H1 (cell line): ENCODE measurements at regions not wholly inside any gene's neighbourhood (a gene's known extent, or its start where the extent isn't known, plus 50 kb on each side); places are given as distances from the start of the nearest gene placed in this dataset.

Experiments
- CTCF ChIA-PET: fragments of 300-600 bp; sonication (Branson Sonifier 250); formaldehyde crosslinking; loops from one replicate; lab custom pipeline; 2021; ENCODE audit not compliant: partially characterized antibody; lab: Charles Lee
- POLR2A ChIA-PET: fragments of 300-600 bp; sonication (Branson Sonifier 250); formaldehyde crosslinking; loops from one replicate; lab custom pipeline; 2021; ENCODE audit warnings: inconsistent platforms; ENCODE audit not compliant: partially characterized antibody; lab: Charles Lee
- DNase-seq, 2 experiments: peaks; one replicate each; pipeline versions ENCODE4 v3.0.0 to v3.0.0-alpha.2; 2010 to 2022; ENCODE audit warnings: low spot score in 2 of 2, low read depth in 1 of 2, mixed read lengths in 1 of 2
- FAIRE-seq: peaks from 2 replicates; lab custom pipeline; 2011; peaks lifted over from hg19 to GRCh38; lab: Jason Lieb, UNC
- H2AFZ ChIP-seq: 2 replicates; pipeline ENCODE4 v1.8.1; 2012; ENCODE audit warnings: low read length, inconsistent platforms
- H2AK5ac ChIP-seq: 2 replicates; pipeline ENCODE4 v1.6.1; 2013; ENCODE audit warnings: low read depth, low read length
- H2BK120ac ChIP-seq: replicated peaks from 2 replicates; pipeline ENCODE3; 2013; ENCODE audit warnings: low read depth, low read length, inconsistent platforms
- H2BK12ac ChIP-seq: 2 replicates; pipeline ENCODE4 v1.6.1; 2013; ENCODE audit warnings: low read depth, low read length
- H2BK15ac ChIP-seq: 2 replicates; pipeline ENCODE4 v1.6.1; 2013; ENCODE audit warnings: low read length
- H2BK20ac ChIP-seq: 2 replicates; pipeline ENCODE4 v1.6.1; 2013; ENCODE audit warnings: low read length
- H2BK5ac ChIP-seq: 2 replicates; pipeline ENCODE4 v1.6.1; 2013; ENCODE audit warnings: low read depth, low read length
- H3K14ac ChIP-seq: 2 replicates; pipeline ENCODE4 v1.6.1; 2013; ENCODE audit warnings: inconsistent platforms; ENCODE audit not compliant: insufficient read length
- H3K18ac ChIP-seq: 2 replicates; pipeline ENCODE4 v1.6.1; 2013; ENCODE audit warnings: low read length; ENCODE audit errors: extremely low read depth
- H3K23ac ChIP-seq: 2 replicates; pipeline ENCODE4 v1.6.1; 2013; ENCODE audit warnings: inconsistent platforms; ENCODE audit not compliant: insufficient read length
- H3K23me2 ChIP-seq: 2 replicates; pipeline ENCODE4 v1.6.1; 2013; ENCODE audit warnings: low read depth, low read length
- H3K27ac ChIP-seq: 2 replicates; pipeline ENCODE4 v1.6.1; 2011; ENCODE audit warnings: low read depth, low read length, inconsistent platforms
- H3K27me3 ChIP-seq, 4 experiments: replicated peaks in 1 of 4; 1 replicate in 1 of 4; 2 replicates in 3 of 4; pipeline versions ENCODE4 v1.6.1 to v1.8.1; 2011 to 2013; ENCODE audit warnings: low read length in 3 of 4, mild to moderate bottlenecking in 3 of 4, inconsistent platforms in 2 of 4, mixed read lengths in 2 of 4, moderate library complexity in 1 of 4; ENCODE audit not compliant: control insufficient read depth in 3 of 4, insufficient read depth in 3 of 4; ENCODE audit errors: extremely low read depth in 1 of 4
- H3K36me3 ChIP-seq, 4 experiments: 2 replicates each; pipeline versions ENCODE4 v1.6.1 to v1.8.1; 2011 to 2013; ENCODE audit warnings: mild to moderate bottlenecking in 4 of 4, low read length in 3 of 4, moderate library complexity in 2 of 4, control low read depth in 1 of 4, inconsistent platforms in 1 of 4; ENCODE audit not compliant: insufficient read depth in 4 of 4, control insufficient read depth in 2 of 4
- H3K4ac ChIP-seq: replicated peaks from 2 replicates; pipeline ENCODE3; 2013; ENCODE audit warnings: low read length, low read depth, mixed read lengths, inconsistent platforms; ENCODE audit not compliant: insufficient read length
- H3K4me1 ChIP-seq, 4 experiments: replicated peaks in 1 of 4; 1 replicate in 1 of 4; 2 replicates in 3 of 4; pipeline versions ENCODE4 v1.6.1 to v1.8.1; 2011 to 2013; ENCODE audit warnings: low read length in 3 of 4, inconsistent platforms in 2 of 4, mixed read lengths in 1 of 4; ENCODE audit not compliant: insufficient read depth in 4 of 4, control insufficient read depth in 3 of 4
- H3K4me2 ChIP-seq, 2 experiments: 2 replicates each; pipeline versions ENCODE4 v1.6.1 to v1.8.1; 2011 to 2013; ENCODE audit warnings: low read depth in 2 of 2, low read length in 2 of 2, control low read depth in 1 of 2, inconsistent platforms in 1 of 2, mild to moderate bottlenecking in 1 of 2; ENCODE audit not compliant: insufficient read depth in 1 of 2
- H3K4me3 ChIP-seq, 4 experiments: fragments of 200-600, 300-600 bp in 1 of 4; sonication (generic), shearing (Covaris generic), sonication (Bioruptor Twin) in 1 of 4; 2 replicates each; pipeline versions ENCODE4 v1.5.1 to v1.8.1; 2011 to 2016; ENCODE audit warnings: low read length in 4 of 4, low read depth in 3 of 4, control low read depth in 2 of 4, inconsistent platforms in 2 of 4, mild to moderate bottlenecking in 2 of 4, mixed read lengths in 1 of 4, moderate library complexity in 1 of 4; ENCODE audit not compliant: insufficient read depth in 2 of 4; ENCODE audit errors: extremely low read depth in 1 of 4
- H3K56ac ChIP-seq: replicated peaks from 2 replicates; pipeline ENCODE3; 2013; ENCODE audit warnings: low read depth, mild to moderate bottlenecking, mixed read lengths, low read length, inconsistent platforms; ENCODE audit not compliant: insufficient read length
- H3K79me1 ChIP-seq: 2 replicates; pipeline ENCODE4 v1.6.1; 2013; ENCODE audit warnings: low read depth, low read length, control low read depth
- H3K79me2 ChIP-seq, 2 experiments: 2 replicates each; pipeline versions ENCODE4 v1.6.1 to v1.8.1; 2012 to 2013; ENCODE audit warnings: low read length in 2 of 2, mild to moderate bottlenecking in 2 of 2, inconsistent platforms in 1 of 2; ENCODE audit not compliant: insufficient read depth in 2 of 2, control insufficient read depth in 1 of 2
- H3K9ac ChIP-seq, 4 experiments: replicated peaks in 1 of 4; 1 replicate in 1 of 4; 2 replicates in 3 of 4; pipeline versions ENCODE4 v1.6.1 to v1.8.1; 2011 to 2013; ENCODE audit warnings: low read depth in 3 of 4, low read length in 3 of 4, control low read depth in 2 of 4, mild to moderate bottlenecking in 2 of 4, moderate library complexity in 2 of 4, inconsistent platforms in 1 of 4; ENCODE audit errors: extremely low read depth in 1 of 4
- H3K9me3 ChIP-seq, 2 experiments: 2 replicates each; pipeline versions ENCODE4 v1.6.1 to v1.8.1; 2012 to 2013; ENCODE audit warnings: mild to moderate bottlenecking in 2 of 2, moderate library complexity in 2 of 2, control low read depth in 1 of 2, inconsistent platforms in 1 of 2, low read depth in 1 of 2, low read length in 1 of 2, mixed read lengths in 1 of 2; ENCODE audit not compliant: insufficient read depth in 2 of 2
- H4K20me1 ChIP-seq, 2 experiments: replicated peaks in 1 of 2; 2 replicates each; pipeline versions ENCODE3 to v1.8.1; 2011 to 2013; ENCODE audit warnings: inconsistent platforms in 2 of 2, low read length in 2 of 2, mild to moderate bottlenecking in 1 of 2; ENCODE audit not compliant: insufficient read depth in 2 of 2, control insufficient read depth in 1 of 2
- H4K5ac ChIP-seq: 2 replicates; pipeline ENCODE4 v1.6.1; 2013; ENCODE audit warnings: low read length, low read depth, mixed read lengths, inconsistent platforms; ENCODE audit not compliant: insufficient read length
- H4K8ac ChIP-seq: 2 replicates; pipeline ENCODE4 v1.8.0; 2013; ENCODE audit warnings: mild to moderate bottlenecking, moderate library complexity, low read length, inconsistent platforms; ENCODE audit not compliant: insufficient read depth; ENCODE audit errors: extremely low read depth
- H4K91ac ChIP-seq: replicated peaks from 2 replicates; pipeline ENCODE3; 2013; ENCODE audit warnings: low read length, mixed read lengths, inconsistent platforms; ENCODE audit not compliant: insufficient read length
- BCL11A ChIP-seq, 2 experiments: IDR thresholded peaks; one replicate each; pipeline ENCODE4 v1.6.1; 2011; ENCODE audit warnings: low read depth in 2 of 2, low read length in 2 of 2, mild to moderate bottlenecking in 2 of 2
- CHD1 ChIP-seq: IDR thresholded peaks from 2 replicates; pipeline ENCODE4 v1.6.1; 2012; ENCODE audit warnings: low read depth, low read length, improper control_type of control experiment
- KDM4A ChIP-seq: IDR thresholded peaks from one replicate; pipeline ENCODE4 v1.7.1; 2012; ENCODE audit warnings: low read depth, mild to moderate bottlenecking, moderate library complexity, low read length, inconsistent platforms; ENCODE audit not compliant: severe bottlenecking
- NANOG ChIP-seq: IDR thresholded peaks from 2 replicates; pipeline ENCODE4 v1.6.1; 2011; ENCODE audit warnings: low read length, low read depth, mild to moderate bottlenecking, inconsistent platforms; ENCODE audit not compliant: insufficient read depth, poor library complexity, severe bottlenecking
- POLR2AphosphoS5 ChIP-seq: IDR thresholded peaks from 2 replicates; pipeline ENCODE4 v1.6.1; 2011; ENCODE audit warnings: low read depth, low read length
- RAD21 ChIP-seq, 2 experiments: IDR thresholded peaks in 1 of 2; conservative IDR thresholded peaks in 1 of 2; 2 replicates each; pipeline ENCODE4 v1.6.1; 2011; ENCODE audit warnings: low read depth in 2 of 2, low read length in 2 of 2, improper control_type of control experiment in 1 of 2, inconsistent platforms in 1 of 2, mild to moderate bottlenecking in 1 of 2, moderate library complexity in 1 of 2
- SAP30 ChIP-seq: fragments of 300-600 bp; sonication (generic); IDR thresholded peaks from 2 replicates; pipeline ENCODE4 v1.7.1; 2012; ENCODE audit warnings: low read length, moderate library complexity, mild to moderate bottlenecking, inconsistent platforms; ENCODE audit not compliant: insufficient read depth, insufficient replicate concordance
- SIRT6 ChIP-seq: IDR thresholded peaks from one replicate; pipeline ENCODE4 v1.7.1; 2012; ENCODE audit warnings: low read length, inconsistent platforms
- WGBS, 2 experiments: shearing (Covaris generic) in 1 of 2; methylation state at CpG; one replicate each; pipeline versions ENCODE4 v1.1.6 to v1.1.7; 2013 to 2015; ENCODE audit warnings: low lambda C conversion rate in 2 of 2, mixed read lengths in 2 of 2, inconsistent platforms in 1 of 2, low coverage in 1 of 2, missing lambda C conversion rate in 1 of 2; ENCODE audit not compliant: insufficient replicate concordance in 2 of 2, insufficient coverage in 1 of 2, insufficient read length in 1 of 2; ENCODE audit errors: extremely low coverage in 1 of 2, missing lambda C conversion rate in 1 of 2; 5-methylcytosine and 5-hydroxymethylcytosine counted together
- TF ChIP-seq, protein P1 (sequence below): IDR thresholded peaks from 2 replicates; pipeline ENCODE4 v1.6.1; 2012; ENCODE audit warnings: inconsistent platforms
- TF ChIP-seq, protein P2 (sequence below), 3 experiments: IDR thresholded peaks; 1 replicate in 2 of 3; 2 replicates in 1 of 3; pipeline versions ENCODE4 v1.5.1 to v1.6.1; 2011; ENCODE audit warnings: low read length in 3 of 3, mild to moderate bottlenecking in 3 of 3, inconsistent platforms in 2 of 3, low read depth in 1 of 3, moderate library complexity in 1 of 3; ENCODE audit not compliant: insufficient read depth in 1 of 3; ENCODE audit errors: control extremely low read depth in 1 of 3

DNA sequence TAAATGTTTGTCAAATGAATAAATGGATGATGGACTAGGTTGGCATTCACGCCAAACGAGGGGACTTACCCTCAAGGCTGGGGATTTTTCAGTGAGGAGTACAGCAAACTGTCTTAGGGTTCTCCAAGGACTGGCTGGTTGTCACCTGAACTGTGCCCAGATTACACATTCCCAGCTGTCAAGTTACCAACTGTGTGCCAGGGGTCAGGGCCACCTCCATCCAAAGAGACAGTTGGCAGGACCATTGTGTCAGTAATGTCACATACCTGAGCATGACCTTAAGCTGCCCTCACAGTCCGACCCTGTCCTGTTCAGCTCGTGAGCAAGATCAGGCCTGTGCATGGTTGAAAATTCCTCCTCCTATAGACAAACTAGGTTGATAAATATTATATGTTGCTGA lies 116.7 kb downstream of the MID1IP1 start:
- no peaks in the 10 kb centered on the region for H3K36me3 ChIP-seq
- no peak overlapping the region for H3K27ac ChIP-seq
- H2BK120ac ChIP-seq, result no peak overlapping the region
- H3K14ac ChIP-seq, result no peak overlapping the region
- H3K27me3 ChIP-seq, result no peaks in the 10 kb centered on the region
- H3K18ac ChIP-seq, result no peak overlapping the region
- no peak overlapping the region for H2BK5ac ChIP-seq
- ChIA-PET CTCF (no interaction called here), POLR2A (no interaction called here)
- no peaks in the 10 kb centered on the region for H3K4me1 ChIP-seq
- H3K23ac ChIP-seq, result no peak overlapping the region
- no peak overlapping the region for H4K91ac ChIP-seq
- no peak overlapping the region for H4K5ac ChIP-seq
- no peak overlapping the region for H2BK20ac ChIP-seq
- FAIRE-seq, result no peak
- no peaks in the 10 kb centered on the region for H4K20me1 ChIP-seq
- no peak overlapping the region for H3K4me2 ChIP-seq
- no peak overlapping the region; a peak in 1 of 7 replicates for H3K9ac ChIP-seq
- TF ChIP-seq BCL11A (IDR thresholded peaks at IDR 0.05; ENCODE audit: low read depth in 2 of 2, low read length in 2 of 2) (no peak), SIRT6 (no peak), CHD1 (no peak), SAP30 (no peak), RAD21 (IDR thresholded peaks at IDR 0.05 in 1 of 2, conservative IDR thresholded peaks at IDR 0.05 in 1 of 2; ENCODE audit: low read depth in 2 of 2, low read length in 2 of 2) (no peak), KDM4A (no peak), POLR2AphosphoS5 (no peak), NANOG (no peak)
- TF ChIP-seq, protein P1, sequence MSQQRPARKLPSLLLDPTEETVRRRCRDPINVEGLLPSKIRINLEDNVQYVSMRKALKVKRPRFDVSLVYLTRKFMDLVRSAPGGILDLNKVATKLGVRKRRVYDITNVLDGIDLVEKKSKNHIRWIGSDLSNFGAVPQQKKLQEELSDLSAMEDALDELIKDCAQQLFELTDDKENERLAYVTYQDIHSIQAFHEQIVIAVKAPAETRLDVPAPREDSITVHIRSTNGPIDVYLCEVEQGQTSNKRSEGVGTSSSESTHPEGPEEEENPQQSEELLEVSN, result no peak
- TF ChIP-seq, protein P2, sequence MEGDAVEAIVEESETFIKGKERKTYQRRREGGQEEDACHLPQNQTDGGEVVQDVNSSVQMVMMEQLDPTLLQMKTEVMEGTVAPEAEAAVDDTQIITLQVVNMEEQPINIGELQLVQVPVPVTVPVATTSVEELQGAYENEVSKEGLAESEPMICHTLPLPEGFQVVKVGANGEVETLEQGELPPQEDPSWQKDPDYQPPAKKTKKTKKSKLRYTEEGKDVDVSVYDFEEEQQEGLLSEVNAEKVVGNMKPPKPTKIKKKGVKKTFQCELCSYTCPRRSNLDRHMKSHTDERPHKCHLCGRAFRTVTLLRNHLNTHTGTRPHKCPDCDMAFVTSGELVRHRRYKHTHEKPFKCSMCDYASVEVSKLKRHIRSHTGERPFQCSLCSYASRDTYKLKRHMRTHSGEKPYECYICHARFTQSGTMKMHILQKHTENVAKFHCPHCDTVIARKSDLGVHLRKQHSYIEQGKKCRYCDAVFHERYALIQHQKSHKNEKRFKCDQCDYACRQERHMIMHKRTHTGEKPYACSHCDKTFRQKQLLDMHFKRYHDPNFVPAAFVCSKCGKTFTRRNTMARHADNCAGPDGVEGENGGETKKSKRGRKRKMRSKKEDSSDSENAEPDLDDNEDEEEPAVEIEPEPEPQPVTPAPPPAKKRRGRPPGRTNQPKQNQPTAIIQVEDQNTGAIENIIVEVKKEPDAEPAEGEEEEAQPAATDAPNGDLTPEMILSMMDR (IDR thresholded peaks at IDR 0.05; ENCODE audit: control extremely low read depth in 1 of 3, insufficient read depth in 1 of 3, low read depth in 1 of 3, low read length in 3 of 3), result no peak
- TF ChIP-seq, all 59 proteins: peak for 0
- Histone ChIP-seq H2AK5ac (no peak overlapping the region), H3K79me1 (no peaks in the 10 kb centered on the region), H3K79me2 (no peaks in the 10 kb centered on the region), H2BK15ac (no peak overlapping the region), H3K23me2 (no peaks in the 10 kb centered on the region), H4K8ac (no peak overlapping the region), H3K4ac (no peak overlapping the region), H2AFZ (no peak overlapping the region), H3K9me3 (no peaks in the 10 kb centered on the region), H3K56ac (no peak overlapping the region), H2BK12ac (no peak overlapping the region), H3K4me3 (no peak overlapping the region)
- DNase-seq, result no peak
- WGBS, 2 experiments, result 72% methylated on average over 2 of the region's 4 CpGs; no CpG with 5 or more reads in 1 of the 2 experiments
